ENCODE measurements at regions not wholly inside any gene's neighbourhood (a gene's known extent, or its start where the extent isn't known, plus 50 kb on each side); places are given as distances from the start of the nearest gene placed in this dataset.

DNA sequence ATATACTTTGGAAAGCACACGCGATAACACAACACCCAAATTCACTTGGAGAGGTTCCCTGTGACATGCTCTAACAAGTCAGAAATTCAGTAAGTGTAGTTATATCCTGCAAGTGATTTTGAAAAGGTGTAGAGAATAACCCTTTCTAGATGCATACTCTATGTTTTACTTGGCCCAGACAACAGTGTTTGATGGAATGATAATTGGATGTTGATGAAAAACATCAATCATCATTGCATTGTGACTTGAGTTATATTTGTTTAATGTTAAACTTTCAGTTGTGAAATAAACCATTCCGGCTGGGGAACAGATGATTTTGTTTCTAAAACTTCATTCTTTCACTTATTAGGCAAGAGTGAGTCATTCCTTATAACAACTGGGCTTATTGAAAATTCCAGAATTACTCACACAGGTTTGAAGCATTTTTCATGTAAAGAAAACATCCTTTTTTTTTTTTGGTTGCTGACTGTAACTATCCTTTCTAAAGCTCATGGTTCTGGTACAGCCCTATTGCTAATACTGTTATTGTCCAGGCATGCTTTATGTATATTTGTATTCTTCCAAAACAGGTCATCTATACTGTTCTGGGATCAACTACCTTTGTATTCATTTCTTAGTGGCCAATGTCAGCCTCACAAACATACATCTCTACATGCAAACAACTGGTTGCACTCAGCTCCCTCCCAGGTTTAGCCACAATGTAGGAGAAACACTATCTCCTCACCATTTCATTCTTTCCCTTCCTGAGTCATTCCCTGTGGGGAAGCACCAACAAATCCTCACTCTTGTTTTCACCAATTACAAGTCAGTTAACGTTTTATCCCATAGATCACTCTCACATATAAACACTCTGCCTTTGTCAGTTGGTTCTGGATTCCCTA, 121.2 kb upstream of the LRIG3 start (continued):
- TF ChIP-seq POLR2AphosphoS2 (conservative IDR thresholded peaks at IDR 0.05; ENCODE audit: low read length) = no peak
- TF ChIP-seq ZFP36 (IDR thresholded peaks at IDR 0.05; ENCODE audit: borderline replicate concordance, partially characterized antibody) = no peak
- TF ChIP-seq EHMT2 (IDR thresholded peaks at IDR 0.05; ENCODE audit: low read depth) = no peak
- TF ChIP-seq CBX8 (IDR thresholded peaks at IDR 0.05) = no peak
- no peak for TF ChIP-seq TP53 (CRISPR knock-in tag; IDR thresholded peaks at IDR 0.05)
- no peak for TF ChIP-seq ATOH8 (CRISPR knock-in tag; IDR thresholded peaks at IDR 0.05; ENCODE audit: low read depth)
- TF ChIP-seq MYC (IDR thresholded peaks at IDR 0.05; ENCODE audit: borderline replicate concordance, low read length) = no peak
- TF ChIP-seq, protein P1, sequence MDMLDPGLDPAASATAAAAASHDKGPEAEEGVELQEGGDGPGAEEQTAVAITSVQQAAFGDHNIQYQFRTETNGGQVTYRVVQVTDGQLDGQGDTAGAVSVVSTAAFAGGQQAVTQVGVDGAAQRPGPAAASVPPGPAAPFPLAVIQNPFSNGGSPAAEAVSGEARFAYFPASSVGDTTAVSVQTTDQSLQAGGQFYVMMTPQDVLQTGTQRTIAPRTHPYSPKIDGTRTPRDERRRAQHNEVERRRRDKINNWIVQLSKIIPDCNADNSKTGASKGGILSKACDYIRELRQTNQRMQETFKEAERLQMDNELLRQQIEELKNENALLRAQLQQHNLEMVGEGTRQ (IDR thresholded peaks at IDR 0.05) = no peak
- TF ChIP-seq FOXS1 (CRISPR knock-in tag; IDR thresholded peaks at IDR 0.05) = no peak
- TF ChIP-seq JUNB (IDR thresholded peaks at IDR 0.05) = peak; percentile 98
- TF ChIP-seq CHD2 (IDR thresholded peaks at IDR 0.05; ENCODE audit: low read length, partially characterized antibody) = no peak
- TF ChIP-seq ZC3H11A (IDR thresholded peaks at IDR 0.05) = no peak
- TF ChIP-seq, protein P2, sequence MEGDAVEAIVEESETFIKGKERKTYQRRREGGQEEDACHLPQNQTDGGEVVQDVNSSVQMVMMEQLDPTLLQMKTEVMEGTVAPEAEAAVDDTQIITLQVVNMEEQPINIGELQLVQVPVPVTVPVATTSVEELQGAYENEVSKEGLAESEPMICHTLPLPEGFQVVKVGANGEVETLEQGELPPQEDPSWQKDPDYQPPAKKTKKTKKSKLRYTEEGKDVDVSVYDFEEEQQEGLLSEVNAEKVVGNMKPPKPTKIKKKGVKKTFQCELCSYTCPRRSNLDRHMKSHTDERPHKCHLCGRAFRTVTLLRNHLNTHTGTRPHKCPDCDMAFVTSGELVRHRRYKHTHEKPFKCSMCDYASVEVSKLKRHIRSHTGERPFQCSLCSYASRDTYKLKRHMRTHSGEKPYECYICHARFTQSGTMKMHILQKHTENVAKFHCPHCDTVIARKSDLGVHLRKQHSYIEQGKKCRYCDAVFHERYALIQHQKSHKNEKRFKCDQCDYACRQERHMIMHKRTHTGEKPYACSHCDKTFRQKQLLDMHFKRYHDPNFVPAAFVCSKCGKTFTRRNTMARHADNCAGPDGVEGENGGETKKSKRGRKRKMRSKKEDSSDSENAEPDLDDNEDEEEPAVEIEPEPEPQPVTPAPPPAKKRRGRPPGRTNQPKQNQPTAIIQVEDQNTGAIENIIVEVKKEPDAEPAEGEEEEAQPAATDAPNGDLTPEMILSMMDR (IDR thresholded peaks at IDR 0.05) = no peak
- no peak for TF ChIP-seq KDM1A (IDR thresholded peaks at IDR 0.05; ENCODE audit: low read depth)
- no peak for TF ChIP-seq PHF8 (IDR thresholded peaks at IDR 0.05; ENCODE audit: borderline replicate concordance, low read depth)
- peak; percentile 94 to 97 for TF ChIP-seq CEBPB (IDR thresholded peaks at IDR 0.05)
- TF ChIP-seq GATA3 (IDR thresholded peaks at IDR 0.05; ENCODE audit: borderline replicate concordance) = peak; percentile 87
- TF ChIP-seq POLR2A (IDR thresholded peaks at IDR 0.05; ENCODE audit: low read length) = no peak
- TF ChIP-seq ESRRA (IDR thresholded peaks at IDR 0.05; ENCODE audit: borderline replicate concordance, low read length) = no peak
- TF ChIP-seq, protein P3, sequence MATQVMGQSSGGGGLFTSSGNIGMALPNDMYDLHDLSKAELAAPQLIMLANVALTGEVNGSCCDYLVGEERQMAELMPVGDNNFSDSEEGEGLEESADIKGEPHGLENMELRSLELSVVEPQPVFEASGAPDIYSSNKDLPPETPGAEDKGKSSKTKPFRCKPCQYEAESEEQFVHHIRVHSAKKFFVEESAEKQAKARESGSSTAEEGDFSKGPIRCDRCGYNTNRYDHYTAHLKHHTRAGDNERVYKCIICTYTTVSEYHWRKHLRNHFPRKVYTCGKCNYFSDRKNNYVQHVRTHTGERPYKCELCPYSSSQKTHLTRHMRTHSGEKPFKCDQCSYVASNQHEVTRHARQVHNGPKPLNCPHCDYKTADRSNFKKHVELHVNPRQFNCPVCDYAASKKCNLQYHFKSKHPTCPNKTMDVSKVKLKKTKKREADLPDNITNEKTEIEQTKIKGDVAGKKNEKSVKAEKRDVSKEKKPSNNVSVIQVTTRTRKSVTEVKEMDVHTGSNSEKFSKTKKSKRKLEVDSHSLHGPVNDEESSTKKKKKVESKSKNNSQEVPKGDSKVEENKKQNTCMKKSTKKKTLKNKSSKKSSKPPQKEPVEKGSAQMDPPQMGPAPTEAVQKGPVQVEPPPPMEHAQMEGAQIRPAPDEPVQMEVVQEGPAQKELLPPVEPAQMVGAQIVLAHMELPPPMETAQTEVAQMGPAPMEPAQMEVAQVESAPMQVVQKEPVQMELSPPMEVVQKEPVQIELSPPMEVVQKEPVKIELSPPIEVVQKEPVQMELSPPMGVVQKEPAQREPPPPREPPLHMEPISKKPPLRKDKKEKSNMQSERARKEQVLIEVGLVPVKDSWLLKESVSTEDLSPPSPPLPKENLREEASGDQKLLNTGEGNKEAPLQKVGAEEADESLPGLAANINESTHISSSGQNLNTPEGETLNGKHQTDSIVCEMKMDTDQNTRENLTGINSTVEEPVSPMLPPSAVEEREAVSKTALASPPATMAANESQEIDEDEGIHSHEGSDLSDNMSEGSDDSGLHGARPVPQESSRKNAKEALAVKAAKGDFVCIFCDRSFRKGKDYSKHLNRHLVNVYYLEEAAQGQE (IDR thresholded peaks at IDR 0.05) = no peak
- no peak for TF ChIP-seq CBX2 (IDR thresholded peaks at IDR 0.05; ENCODE audit: borderline replicate concordance, low read depth)
- peak in 1 of 2 experiments; percentile 44; a peak in 2 of 5 replicates for TF ChIP-seq RAD21 (conservative IDR thresholded peaks at IDR 0.05 in 1 of 2, IDR thresholded peaks at IDR 0.05 in 1 of 2)
- TF ChIP-seq KDM5A (IDR thresholded peaks at IDR 0.05) = no peak
- TF ChIP-seq CHD4 (IDR thresholded peaks at IDR 0.05; ENCODE audit: borderline replicate concordance) = no peak
- no peak for TF ChIP-seq RCOR1 (IDR thresholded peaks at IDR 0.05; ENCODE audit: low read depth, low read length)
- TF ChIP-seq TFCP2L1 (CRISPR knock-in tag; IDR thresholded peaks at IDR 0.05) = no peak
- TF ChIP-seq FOSL2 (IDR thresholded peaks at IDR 0.05) = peak; percentile 98
- TF ChIP-seq FOSL2 (CRISPR knock-in tag; IDR thresholded peaks at IDR 0.05) = peak; percentile 93
- TF ChIP-seq NR3C1 (IDR thresholded peaks at IDR 0.05) = no peak
- no peak for TF ChIP-seq NPAS2 (CRISPR knock-in tag; IDR thresholded peaks at IDR 0.05; ENCODE audit: borderline replicate concordance)
- no peak for TF ChIP-seq HOXA7 (CRISPR knock-in tag; IDR thresholded peaks at IDR 0.05)
- peak; percentile 65 to 76; a peak in 3 of 5 replicates for TF ChIP-seq EP300 (IDR thresholded peaks at IDR 0.05)
- no peak for TF ChIP-seq ZSCAN20 (CRISPR knock-in tag; IDR thresholded peaks at IDR 0.05)
- peak; percentile 36; the same call in 1 of the 3 replicates for TF ChIP-seq SMC3 (IDR thresholded peaks at IDR 0.05)
- no peak for TF ChIP-seq HEYL (CRISPR knock-in tag; IDR thresholded peaks at IDR 0.05)
- no peak for TF ChIP-seq BHLHE40 (IDR thresholded peaks at IDR 0.05; ENCODE audit: low read depth, low read length)

Measured in A549 (cell line).